ENCODE measurements at regions not wholly inside any gene's neighbourhood (a gene's known extent, or its start where the extent isn't known, plus 50 kb on each side); places are given as distances from the start of the nearest gene placed in this dataset.

GRCh38 chr5:29779141-29779540 lies 1414.3 kb upstream of the CDH6 start:
- H3K79me1 ChIP-seq (ENCODE audit: low read depth, low read length): no peaks in the 10 kb centered on the region
- H4K20me1 ChIP-seq (replicated peaks in 1 of 2; ENCODE audit: control insufficient read depth in 1 of 2, insufficient read depth in 2 of 2, low read length in 2 of 2): no peaks in the 10 kb centered on the region
- no peak overlapping the region for H3K4ac ChIP-seq (replicated peaks; ENCODE audit: insufficient read length, low read depth, low read length)
- no peaks in the 10 kb centered on the region for H3K23me2 ChIP-seq (ENCODE audit: low read depth, low read length)
- H3K4me2 ChIP-seq (ENCODE audit: insufficient read depth in 1 of 2, low read depth in 2 of 2, low read length in 2 of 2): no peak overlapping the region
- no peaks in the 10 kb centered on the region for H3K27me3 ChIP-seq (replicated peaks in 1 of 4; ENCODE audit: control insufficient read depth in 3 of 4, extremely low read depth in 1 of 4, insufficient read depth in 3 of 4, low read length in 3 of 4)
- no peak overlapping the region for H2AFZ ChIP-seq (ENCODE audit: low read length)
- TF ChIP-seq BCL11A (IDR thresholded peaks at IDR 0.05; ENCODE audit: low read depth in 2 of 2, low read length in 2 of 2) (no peak), CHD2 (IDR thresholded peaks at IDR 0.05; ENCODE audit: low read length) (no peak), JUN (IDR thresholded peaks at IDR 0.05; ENCODE audit: low read depth, low read length) (no peak)
- no peak overlapping the region for H3K18ac ChIP-seq (ENCODE audit: extremely low read depth, low read length)
- FAIRE-seq: no peak
- H3K79me2 ChIP-seq (ENCODE audit: control insufficient read depth in 1 of 2, insufficient read depth in 2 of 2, low read length in 2 of 2): no peaks in the 10 kb centered on the region
- H3K56ac ChIP-seq (replicated peaks; ENCODE audit: insufficient read length, low read depth, low read length): no peak overlapping the region
- no peak overlapping the region for H2BK15ac ChIP-seq (ENCODE audit: low read length)
- H3K9ac ChIP-seq (replicated peaks in 1 of 4; ENCODE audit: extremely low read depth in 1 of 4, low read depth in 3 of 4, low read length in 3 of 4): no peak overlapping the region
- H3K9me3 ChIP-seq (ENCODE audit: insufficient read depth in 2 of 2, low read depth in 1 of 2, low read length in 1 of 2): no peaks in the 10 kb centered on the region
- H3K27ac ChIP-seq (ENCODE audit: low read depth, low read length): no peak overlapping the region
- H2AK5ac ChIP-seq (ENCODE audit: low read depth, low read length): no peak overlapping the region
- H3K4me3 ChIP-seq (ENCODE audit: extremely low read depth in 1 of 4, insufficient read depth in 2 of 4, low read depth in 3 of 4, low read length in 4 of 4): no peak overlapping the region
- no peak overlapping the region for H2BK5ac ChIP-seq (ENCODE audit: low read depth, low read length)
- no peaks in the 10 kb centered on the region for H3K36me3 ChIP-seq (ENCODE audit: control insufficient read depth in 2 of 4, insufficient read depth in 4 of 4, low read length in 3 of 4)
- H3K23ac ChIP-seq (ENCODE audit: insufficient read length): no peak overlapping the region
- no peak overlapping the region for H2BK120ac ChIP-seq (replicated peaks; ENCODE audit: low read depth, low read length)
- no peaks in the 10 kb centered on the region for H3K4me1 ChIP-seq (replicated peaks in 1 of 4; ENCODE audit: control insufficient read depth in 3 of 4, insufficient read depth in 4 of 4, low read length in 3 of 4)
- DNase-seq (ENCODE audit: low read depth in 1 of 2, low spot score in 2 of 2): no peak
- WGBS, 2 experiments (ENCODE audit: extremely low coverage in 1 of 2, insufficient coverage in 1 of 2, insufficient read length in 1 of 2, insufficient replicate concordance in 2 of 2, low coverage in 1 of 2, low lambda C conversion rate in 2 of 2, missing lambda C conversion rate in 1 of 2): 72% methylated on average over 3 of the region's 3 CpGs; no CpG with 5 or more reads in 1 of the 2 experiments
- no peak overlapping the region for H2BK12ac ChIP-seq (ENCODE audit: low read depth, low read length)
- H4K8ac ChIP-seq (ENCODE audit: extremely low read depth, insufficient read depth, low read length): no peak overlapping the region
- H2BK20ac ChIP-seq (ENCODE audit: low read length): no peak overlapping the region
- H4K5ac ChIP-seq (ENCODE audit: insufficient read length, low read depth, low read length): no peak overlapping the region
- H3K14ac ChIP-seq (ENCODE audit: insufficient read length): no peak overlapping the region
- POLR2A ChIA-PET (ENCODE audit: partially characterized antibody): no interaction called here
- CTCF ChIA-PET (ENCODE audit: partially characterized antibody): no interaction called here
- no peak overlapping the region for H4K91ac ChIP-seq (replicated peaks; ENCODE audit: insufficient read length, low read length)

Measured in H1 (cell line).